ENCODE measurements at regions not wholly inside any gene's neighbourhood (a gene's known extent, or its start where the extent isn't known, plus 50 kb on each side); places are given as distances from the start of the nearest gene placed in this dataset.

GRCh38 chr2:109070290-109070689, 58.7 kb upstream of the SH3RF3 start:
- DNase-seq: no peak

- DNase-seq: no peak
These were observed 59.4 kb upstream of the SH3RF3 start for GRCh38 chr2:109069331-109070194.

- no peak for DNase-seq
These were observed 60.2 kb upstream of the SH3RF3 start for GRCh38 chr2:109068811-109069210.

- no peak for DNase-seq
These were observed 61.3 kb upstream of the SH3RF3 start for GRCh38 chr2:109067631-109068125.

- DNase-seq: no peak
These were observed 61.9 kb upstream of the SH3RF3 start for GRCh38 chr2:109066917-109067597.

- no peak for DNase-seq
These were observed 62.5 kb upstream of the SH3RF3 start for GRCh38 chr2:109066501-109066900.

GRCh38 chr2:109065391-109065734, 63.6 kb upstream of the SH3RF3 start:
- DNase-seq: no peak

GRCh38 chr2:109064660-109065390, 64.2 kb upstream of the SH3RF3 start:
- no peak for DNase-seq

GRCh38 chr2:109062859-109063700, 65.9 kb upstream of the SH3RF3 start:
- no peak for DNase-seq

GRCh38 chr2:109062145-109062858, 66.7 kb upstream of the SH3RF3 start:
- DNase-seq: no peak

- no peak for DNase-seq
These were observed 67.3 kb upstream of the SH3RF3 start for GRCh38 chr2:109061736-109062135.

GRCh38 chr2:109060496-109060895, 68.5 kb upstream of the SH3RF3 start:
- no peak for DNase-seq

GRCh38 chr2:109059474-109060165, 69.4 kb upstream of the SH3RF3 start:
- no peak for DNase-seq

GRCh38 chr2:109058802-109059201, 69.8 kb upstream of the EDAR start:
- DNase-seq: no peak

- no peak for DNase-seq
These were observed 69.2 kb upstream of the EDAR start for GRCh38 chr2:109058191-109058632.

- DNase-seq: no peak
These were observed 68.7 kb upstream of the EDAR start for GRCh38 chr2:109057686-109058085.

GRCh38 chr2:109055435-109055834, 66.4 kb upstream of the EDAR start:
- no peak for DNase-seq

GRCh38 chr2:109054865-109055264, 65.8 kb upstream of the EDAR start:
- DNase-seq: no peak

- DNase-seq: no peak
These were observed 64.7 kb upstream of the EDAR start for GRCh38 chr2:109053716-109054115.

GRCh38 chr2:109052922-109053321, 63.9 kb upstream of the EDAR start:
- DNase-seq: no peak

- no peak for DNase-seq
These were observed 60.0 kb upstream of the EDAR start for GRCh38 chr2:109049022-109049421.

Data from suppressor macrophage treated with lipopolysaccharide for 1 hour (primary cell).